ENCODE measurements at regions not wholly inside any gene's neighbourhood (a gene's known extent, or its start where the extent isn't known, plus 50 kb on each side); places are given as distances from the start of the nearest gene placed in this dataset.

DNA sequence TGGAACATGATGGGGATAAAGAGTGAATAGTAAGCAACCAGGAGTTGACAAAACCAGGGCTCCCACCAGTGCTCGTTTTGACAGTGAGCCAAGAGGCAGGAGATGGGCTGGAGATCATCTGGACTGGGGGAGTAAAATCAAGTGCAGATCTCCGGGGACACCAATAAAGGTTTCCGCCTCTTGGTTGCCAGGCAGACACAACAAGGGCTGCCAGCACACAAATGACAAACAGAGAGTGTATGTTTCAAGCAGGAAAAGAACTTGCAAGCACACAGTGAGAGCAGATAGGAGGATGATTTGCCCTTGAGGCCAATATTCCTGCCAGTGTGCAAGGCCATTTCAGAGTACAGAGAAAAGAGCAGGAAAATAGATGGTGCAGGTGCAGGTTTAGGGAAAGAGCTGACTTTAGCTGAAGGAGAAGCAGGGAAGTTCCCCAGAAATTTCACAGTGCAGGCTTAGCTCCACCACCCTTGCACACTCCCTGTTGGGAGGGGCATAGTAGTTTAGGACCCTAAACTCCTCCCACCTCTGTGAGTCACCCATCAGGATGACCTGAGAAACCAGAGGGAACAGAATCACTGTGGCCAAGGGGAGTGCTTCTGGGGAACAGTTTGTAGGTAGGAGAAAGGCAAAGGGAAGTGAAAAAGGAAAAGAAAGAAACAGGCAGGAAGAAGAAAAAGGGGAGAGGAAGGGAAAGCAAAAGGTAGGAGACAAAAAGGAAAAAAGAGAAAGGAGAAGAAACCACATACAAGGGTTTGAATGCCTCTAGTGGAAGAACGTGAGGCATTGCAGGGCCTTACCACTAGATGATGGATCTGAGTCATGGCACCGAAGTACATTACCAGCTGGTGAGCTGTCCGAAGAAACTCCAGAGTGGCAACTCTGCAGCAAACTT lies 404.4 kb downstream of the SLC6A15 start (continued):
- TF ChIP-seq SIN3A (conservative IDR thresholded peaks at IDR 0.05 in 1 of 2, IDR thresholded peaks at IDR 0.05 in 1 of 2; ENCODE audit: low read depth in 1 of 2, low read length in 2 of 2): no peak
- no peak for TF ChIP-seq SP1 (IDR thresholded peaks at IDR 0.05; ENCODE audit: low read depth, low read length)
- TF ChIP-seq HDAC2 (IDR thresholded peaks at IDR 0.05; ENCODE audit: borderline replicate concordance in 1 of 2, low read depth in 2 of 2, low read length in 2 of 2): no peak
- TF ChIP-seq KDM5A (IDR thresholded peaks at IDR 0.05; ENCODE audit: low read length): no peak
- no peak for TF ChIP-seq MAX (IDR thresholded peaks at IDR 0.05)
- TF ChIP-seq SP4 (IDR thresholded peaks at IDR 0.05; ENCODE audit: low read length): no peak
- no peak for TF ChIP-seq SAP30 (IDR thresholded peaks at IDR 0.05; ENCODE audit: insufficient read depth, insufficient replicate concordance, low read length)
- TF ChIP-seq RFX5 (IDR thresholded peaks at IDR 0.05; ENCODE audit: borderline replicate concordance, low read depth, low read length): no peak
- TF ChIP-seq TAF7 (optimal IDR thresholded peaks at IDR 0.05; ENCODE audit: borderline replicate concordance, low read depth, low read length): no peak
- TF ChIP-seq E2F6 (IDR thresholded peaks at IDR 0.05): no peak
- peak in 2 of 3 experiments; percentile 28 to 61; a peak in 2 of 4 replicates for TF ChIP-seq CTCF (IDR thresholded peaks at IDR 0.05; ENCODE audit: control extremely low read depth in 1 of 3, insufficient read depth in 1 of 3, low read depth in 1 of 3, low read length in 3 of 3)
- no peak for TF ChIP-seq SIX5 (IDR thresholded peaks at IDR 0.05; ENCODE audit: low read depth, low read length)
- no peak for TF ChIP-seq SRF (IDR thresholded peaks at IDR 0.05; ENCODE audit: low read depth, low read length)

All from H1 (cell line).